SK-MEL-5 (cell line): ENCODE measurements at regions not wholly inside any gene's neighbourhood (a gene's known extent, or its start where the extent isn't known, plus 50 kb on each side); places are given as distances from the start of the nearest gene placed in this dataset.

Experiments used
- DNase-seq: peaks from one replicate; pipeline ENCODE4 v3.0.0-alpha.2; 2016; ENCODE audit warnings: low read depth, low spot score
- in situ Hi-C: cut with HindIII; loops from 2 replicates; pipeline ENCODE4 v1.10.0; 2016; ENCODE audit warnings: low sequenced_read_pairs, high pct_unique_total_duplicates, low pct_unique_long_range_greater_than_20kb
- small RNA-seq, 2 experiments: library from RNA; depleted of rRNA; stranded (forward); fragments of <200 nt; gene quantifications; one replicate each; pipeline ENCODE3, GENCODE V24; 2014

DNA sequence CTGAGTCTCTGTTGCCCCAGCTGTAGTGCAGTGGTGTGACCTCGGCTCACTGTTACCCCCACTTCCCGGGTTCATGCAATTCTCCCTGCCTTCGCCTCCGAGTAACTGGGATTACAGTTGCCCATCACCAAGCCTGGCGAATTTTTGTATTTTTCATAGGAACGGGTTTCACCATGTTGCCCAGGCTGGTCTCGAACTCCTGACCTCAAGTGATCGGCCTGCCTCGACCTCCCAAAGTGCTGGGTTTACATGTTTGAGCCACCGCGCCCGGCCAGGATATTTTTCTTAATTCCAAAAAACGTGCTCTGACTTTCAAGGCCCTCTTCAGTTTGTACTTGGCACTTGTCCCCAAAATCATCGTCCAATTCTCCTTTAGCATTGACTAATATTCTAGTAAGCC lies 129.2 kb upstream of the EPHA5 start:
- DNase-seq, result no peak
- in situ Hi-C loops, result no loop called here

GRCh38 chr4:65798498-65799127 lies 128.3 kb upstream of the EPHA5 start:
- DNase-seq, result peak; percentile 3
- in situ Hi-C loops, result no loop called here

DNA sequence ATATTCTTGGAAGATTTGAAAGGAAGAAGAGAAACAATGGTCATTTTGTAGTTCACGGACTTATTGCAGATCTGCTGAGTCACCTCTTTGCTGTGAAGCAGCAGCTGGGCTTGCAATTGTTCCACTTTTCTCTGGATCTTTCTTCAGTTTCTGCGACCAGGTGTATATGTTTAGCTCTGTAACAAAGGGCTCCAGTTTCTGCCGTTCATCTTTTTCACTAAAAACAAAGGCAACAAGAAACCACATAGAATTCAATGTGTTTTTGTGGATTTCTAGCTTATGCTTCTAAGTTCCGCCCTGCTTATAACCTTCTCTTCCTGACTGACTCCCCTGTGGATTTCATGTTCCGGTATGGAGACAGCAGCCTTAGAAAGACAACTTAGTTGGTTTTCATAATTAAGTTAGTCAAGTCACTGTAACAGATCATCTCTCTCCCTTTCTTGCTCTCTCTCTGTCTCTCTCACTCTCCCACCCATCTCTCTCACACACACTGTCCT lies 121.6 kb upstream of the EPHA5 start:
- in situ Hi-C loops, result no loop called here
- peak; percentile 41 for DNase-seq

- in situ Hi-C loops, result no loop called here
- DNase-seq, result no peak
These were observed 121.0 kb upstream of the EPHA5 start for GRCh38 chr4:65791111-65791811.

DNA sequence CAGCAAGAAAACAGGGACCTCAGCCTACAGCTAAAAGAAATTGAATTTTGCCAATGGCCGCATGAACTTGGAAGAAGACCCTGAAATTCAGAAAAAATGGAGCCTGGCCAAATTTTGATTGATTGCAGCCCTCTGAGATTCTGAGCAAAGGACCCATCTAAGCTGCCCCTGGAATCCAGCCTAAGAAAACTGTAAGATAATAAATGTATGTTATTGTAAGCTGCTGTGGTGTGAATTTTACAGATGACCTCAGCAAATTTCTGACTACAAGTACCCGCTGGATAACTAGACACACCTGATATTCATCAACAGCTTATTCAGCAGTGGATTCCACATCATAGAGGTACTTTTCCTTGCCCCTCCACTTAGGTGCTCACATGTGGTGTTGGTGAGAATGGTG lies 119.5 kb upstream of the EPHA5 start:
- DNase-seq, result no peak

GRCh38 chr4:65789341-65789740 lies 119.1 kb upstream of the EPHA5 start:
- in situ Hi-C loops, result no loop called here
- DNase-seq, result no peak

More for the DNA sequence above, 119.5 kb upstream of the EPHA5 start:
- in situ Hi-C loops, result no loop called here

GRCh38 chr4:65777270-65777669 lies 107.0 kb upstream of the EPHA5 start:
- no peak for DNase-seq
- in situ Hi-C loops, result no loop called here

- in situ Hi-C loops, result no loop called here
- no peak for DNase-seq
These were observed 103.3 kb upstream of the EPHA5 start for GRCh38 chr4:65773636-65774035.

DNA sequence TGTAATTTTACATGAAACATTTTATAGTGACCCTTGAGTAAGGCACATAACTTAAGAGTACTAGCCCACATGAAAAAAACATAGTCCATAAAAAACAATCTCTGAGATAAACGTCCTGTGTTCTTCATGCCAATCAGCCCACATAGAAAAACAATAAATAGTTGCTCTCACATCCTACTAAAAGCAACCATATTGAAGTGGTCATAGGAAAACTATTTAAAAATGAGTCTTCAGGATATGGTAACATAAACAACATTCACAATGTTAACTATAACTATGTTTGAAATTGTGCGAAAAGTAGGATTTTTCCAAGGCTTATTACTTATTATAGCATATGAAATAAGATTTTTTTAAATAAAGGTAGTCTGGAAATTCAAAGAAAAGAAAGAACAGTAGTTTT lies 77.1 kb upstream of the EPHA5 start:
- no peak for DNase-seq
- in situ Hi-C loops, result no loop called here

DNA sequence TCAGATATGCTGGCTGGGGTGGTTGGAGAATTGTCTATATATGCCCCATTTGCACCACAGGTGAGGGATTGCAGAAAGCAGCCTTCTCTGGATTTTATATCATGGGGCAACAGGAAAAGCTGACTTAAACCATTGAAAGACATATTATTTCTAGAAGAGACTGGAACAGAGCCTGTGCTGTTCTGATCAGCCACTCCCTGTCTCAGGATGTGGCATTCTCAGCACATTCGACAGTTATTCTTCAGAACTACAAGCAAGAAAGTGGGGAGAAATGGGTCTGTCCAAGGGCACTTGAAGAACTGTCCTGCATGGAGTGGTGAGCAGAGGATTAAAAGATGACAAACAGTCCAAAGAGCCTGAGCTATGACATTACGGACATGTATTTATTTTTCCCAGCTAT lies 67.8 kb upstream of the EPHA5 start:
- DNase-seq, result no peak
- in situ Hi-C loops, result no loop called here

DNA sequence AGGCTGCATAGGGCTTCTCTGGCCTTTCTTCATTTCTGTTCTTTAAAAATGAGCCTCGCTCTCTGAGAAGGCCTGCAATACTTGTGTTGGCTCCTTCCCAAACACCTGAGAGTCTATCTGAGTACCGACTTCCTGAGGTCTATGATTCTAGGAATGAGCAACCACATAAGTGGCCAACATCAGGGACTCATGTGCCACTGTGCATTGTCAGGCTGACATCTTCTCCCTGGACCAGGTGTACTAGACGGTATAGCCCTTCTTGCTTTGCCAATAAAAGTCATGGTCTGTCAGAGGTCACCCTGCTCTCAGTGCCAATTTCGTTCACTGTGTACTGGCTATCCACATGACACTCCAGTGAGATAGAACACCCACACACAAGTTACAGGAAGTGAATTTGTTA lies 67.4 kb upstream of the EPHA5 start:
- in situ Hi-C loops, result no loop called here
- DNase-seq, result no peak

GRCh38 chr4:65724973-65725372 lies 54.7 kb upstream of the EPHA5 start:
- no peak for DNase-seq
- in situ Hi-C loops, result no loop called here

Small RNAs in the stretch of these regions (small RNA-seq; reads per million reads assigned to genes)
- gene MIR1269A (0 reads per million in 2 experiments), gene RNU2-40P (0.02 to 4.4 reads per million in 2 experiments), gene RNU6-699P (0 reads per million in 2 experiments)
